IMR-90 (cell line): ENCODE measurements at regions not wholly inside any gene's neighbourhood (a gene's known extent, or its start where the extent isn't known, plus 50 kb on each side); places are given as distances from the start of the nearest gene placed in this dataset.

Source experiments
- ATAC-seq: fragments of 200-7000 bp; cut with Tn5 transposase; 2 replicates; pipeline ENCODE4 v1.9.1; 2020; ENCODE audit warnings: low read depth, mild to moderate bottlenecking, moderate library complexity
- BruUV-seq: library from RNA; stranded (reverse); fragments of 400-500 nt; replicated peaks from 2 replicates; lab custom pipeline; 2021; lab: Mats Ljungman, UMichigan
- CTCF ChIA-PET: fragments of 300-600 bp; formaldehyde crosslinking; extraction: SDS; loops from one replicate; lab custom pipeline; 2021; ENCODE audit warnings: antibody characterized with exemption; lab: Yijun Ruan, JAX
- POLR2A ChIA-PET: fragments of 300-600 bp; sonication (Branson Sonifier 250); formaldehyde crosslinking; loops from one replicate; lab custom pipeline; 2022; ENCODE audit warnings: antibody characterized with exemption; ENCODE audit not compliant: unreplicated experiment; lab: Charles Lee
- DNase-seq: peaks from one replicate; pipeline ENCODE4 v3.0.0; 2013
- H2AFZ ChIP-seq: replicated peaks from 2 replicates; pipeline ENCODE3; 2013; ENCODE audit warnings: low read length, mild to moderate bottlenecking; ENCODE audit not compliant: poor library complexity
- H2AK5ac ChIP-seq: 2 replicates; pipeline ENCODE4 v1.6.1; 2013; ENCODE audit warnings: low read depth, low read length, inconsistent platforms
- H2AK9ac ChIP-seq: replicated peaks from 2 replicates; pipeline ENCODE3; 2013; ENCODE audit warnings: mild to moderate bottlenecking, low read depth, low read length, moderate library complexity; ENCODE audit not compliant: poor library complexity
- H2BK120ac ChIP-seq: 2 replicates; pipeline ENCODE4 v1.6.1; 2013; ENCODE audit warnings: low read depth, low read length, inconsistent platforms
- H2BK15ac ChIP-seq: 3 replicates; pipeline ENCODE4 v1.6.1; 2013; ENCODE audit warnings: low read depth, low read length, inconsistent platforms
- H2BK20ac ChIP-seq: 2 replicates; pipeline ENCODE4 v1.6.1; 2013; ENCODE audit warnings: low read depth, mild to moderate bottlenecking, inconsistent platforms, low read length, moderate library complexity
- H2BK5ac ChIP-seq: 2 replicates; pipeline ENCODE4 v1.6.1; 2013; ENCODE audit warnings: mild to moderate bottlenecking, low read depth, low read length, inconsistent platforms; ENCODE audit not compliant: poor library complexity, severe bottlenecking
- H3K14ac ChIP-seq: replicated peaks from 2 replicates; pipeline ENCODE4 v1.6.1; 2013; ENCODE audit warnings: low read depth, low read length, inconsistent platforms
- H3K18ac ChIP-seq: 2 replicates; pipeline ENCODE4 v1.6.1; 2013; ENCODE audit warnings: low read depth, low read length, control low read depth
- H3K23ac ChIP-seq: 2 replicates; pipeline ENCODE4 v1.6.1; 2013; ENCODE audit warnings: low read depth, low read length, inconsistent platforms
- H3K27ac ChIP-seq: 2 replicates; pipeline ENCODE4 v1.5.1; 2013; ENCODE audit warnings: mild to moderate bottlenecking, control low read depth, low read length; ENCODE audit not compliant: insufficient read depth
- H3K27me3 ChIP-seq: 2 replicates; pipeline ENCODE4 v1.6.1; 2013; ENCODE audit warnings: low read length; ENCODE audit not compliant: control insufficient read depth, insufficient read depth
- H3K36me3 ChIP-seq: 2 replicates; pipeline ENCODE4 v1.6.1; 2013; ENCODE audit warnings: low read length, mixed read lengths; ENCODE audit not compliant: control insufficient read depth, insufficient read depth
- H3K4ac ChIP-seq: 2 replicates; pipeline ENCODE4 v1.6.1; 2013; ENCODE audit warnings: low read depth, low read length, inconsistent platforms
- H3K4me1 ChIP-seq: 2 replicates; pipeline ENCODE4 v1.6.1; 2013; ENCODE audit warnings: low read length, mixed read lengths; ENCODE audit not compliant: control insufficient read depth, insufficient read depth
- H3K4me2 ChIP-seq: 2 replicates; pipeline ENCODE4 v1.6.1; 2013; ENCODE audit warnings: low read depth, mild to moderate bottlenecking, control low read depth, low read length, moderate library complexity
- H3K4me3 ChIP-seq: 2 replicates; pipeline ENCODE4 v1.5.1; 2013; ENCODE audit warnings: low read depth, mild to moderate bottlenecking, control low read depth, low read length, moderate library complexity; ENCODE audit not compliant: insufficient read depth
- H3K56ac ChIP-seq: 2 replicates; pipeline ENCODE4 v1.6.1; 2013; ENCODE audit warnings: low read length, inconsistent platforms; ENCODE audit not compliant: insufficient read depth; ENCODE audit errors: extremely low read depth
- H3K79me1 ChIP-seq, 2 experiments: 2 replicates each; pipeline ENCODE4 v1.6.1; 2013; ENCODE audit warnings: low read length in 2 of 2, inconsistent platforms in 1 of 2, low read depth in 1 of 2
- H3K9ac ChIP-seq: 2 replicates; pipeline ENCODE4 v1.6.1; 2013; ENCODE audit warnings: low read depth, low read length, control low read depth
- H3K9me1 ChIP-seq: 2 replicates; pipeline ENCODE4 v1.6.1; 2013; ENCODE audit warnings: low read length, inconsistent platforms; ENCODE audit not compliant: insufficient read depth
- H3K9me3 ChIP-seq: 2 replicates; pipeline ENCODE4 v1.6.1; 2013; ENCODE audit warnings: low read length; ENCODE audit not compliant: control insufficient read depth, insufficient read depth
- H4K20me1 ChIP-seq: 2 replicates; pipeline ENCODE4 v1.6.1; 2013; ENCODE audit warnings: low read length, inconsistent platforms; ENCODE audit not compliant: insufficient read depth
- H4K5ac ChIP-seq: 2 replicates; pipeline ENCODE4 v1.6.1; 2013; ENCODE audit warnings: mild to moderate bottlenecking, low read depth, low read length, control low read depth
- H4K8ac ChIP-seq, 2 experiments: 2 replicates each; pipeline ENCODE4 v1.6.1; 2013; ENCODE audit warnings: low read depth in 2 of 2, low read length in 2 of 2, control low read depth in 1 of 2, inconsistent platforms in 1 of 2
- H4K91ac ChIP-seq: 2 replicates; pipeline ENCODE4 v1.6.1; 2013; ENCODE audit warnings: low read depth, low read length, inconsistent platforms; ENCODE audit not compliant: insufficient read depth
- BHLHE40 ChIP-seq: fragments of 150-350 bp; IDR thresholded peaks from 2 replicates; pipeline ENCODE4 v1.6.1; 2016; ENCODE audit warnings: mild to moderate bottlenecking, low read depth, low read length
- CEBPB ChIP-seq: IDR thresholded peaks from 2 replicates; pipeline ENCODE4 v1.6.1; 2012; ENCODE audit warnings: low read depth, low read length, improper control_type of control experiment
- CHD1 ChIP-seq: IDR thresholded peaks from 2 replicates; pipeline ENCODE4 v1.6.1; 2012; ENCODE audit warnings: low read depth, low read length, improper control_type of control experiment
- CTCF ChIP-seq: conservative IDR thresholded peaks from 2 replicates; pipeline ENCODE4 v1.5.1; 2012; ENCODE audit warnings: mild to moderate bottlenecking, low read depth, low read length, improper control_type of control experiment
- ELK1 ChIP-seq: fragments of 150-350 bp; IDR thresholded peaks from 2 replicates; pipeline ENCODE4 v1.6.1; 2016; ENCODE audit warnings: low read depth, mild to moderate bottlenecking, low read length, moderate library complexity, borderline replicate concordance
- FOS ChIP-seq: fragments of 150-350 bp; IDR thresholded peaks from 2 replicates; pipeline ENCODE4 v1.6.1; 2016; ENCODE audit warnings: low read depth, low read length
- MAZ ChIP-seq: IDR thresholded peaks from 2 replicates; pipeline ENCODE4 v1.6.1; 2012; ENCODE audit warnings: low read depth, mild to moderate bottlenecking, low read length, improper control_type of control experiment, moderate library complexity, borderline replicate concordance
- MXI1 ChIP-seq: IDR thresholded peaks from 2 replicates; pipeline ENCODE4 v1.6.1; 2012; ENCODE audit warnings: low read depth, mild to moderate bottlenecking, low read length, moderate library complexity, borderline replicate concordance
- NFE2L2 ChIP-seq: fragments of 150-350 bp; IDR thresholded peaks from 2 replicates; pipeline ENCODE4 v1.6.1; 2016; ENCODE audit warnings: low read depth, mild to moderate bottlenecking, low read length
- POLR2A ChIP-seq: IDR thresholded peaks from 2 replicates; pipeline ENCODE4 v1.6.1; 2012; ENCODE audit warnings: mild to moderate bottlenecking, low read depth, low read length
- RAD21 ChIP-seq: IDR thresholded peaks from 2 replicates; pipeline ENCODE4 v1.6.1; 2012; ENCODE audit warnings: low read length, improper control_type of control experiment
- RCOR1 ChIP-seq: IDR thresholded peaks from 2 replicates; pipeline ENCODE4 v1.6.1; 2012; ENCODE audit warnings: mild to moderate bottlenecking, low read length, improper control_type of control experiment; ENCODE audit not compliant: insufficient replicate concordance
- RFX5 ChIP-seq: IDR thresholded peaks from 2 replicates; pipeline ENCODE4 v1.8.0; 2012; ENCODE audit warnings: low read depth, mild to moderate bottlenecking, low read length, moderate library complexity
- SMC3 ChIP-seq: fragments of 150-350 bp; IDR thresholded peaks from 2 replicates; pipeline ENCODE4 v1.6.1; 2016; ENCODE audit warnings: low read depth, mild to moderate bottlenecking, antibody characterized with exemption, low read length, moderate library complexity
- dilution Hi-C: fragments of 300-500 bp; cut with HindIII; formaldehyde crosslinking; loops from one replicate; pipeline ENCODE4 v1.14.3; 2018; ENCODE audit warnings: low sequenced_read_pairs; ENCODE audit not compliant: unreplicated experiment
- in situ Hi-C: fragments of 300-500 bp; cut with MboI; formaldehyde crosslinking; loops from 3 replicates; pipeline ENCODE4 v1.14.3; 2019; ENCODE audit warnings: low sequenced_read_pairs, inconsistent platforms, mixed read lengths
- intact Hi-C: fragments of 100-400 bp; cut with micrococcal nuclease; formaldehyde crosslinking; loops from 2 replicates; pipeline ENCODE4 v1.10.0; 2022
- TF ChIP-seq, protein P1 (sequence below): fragments of 150-350 bp; IDR thresholded peaks from 2 replicates; pipeline ENCODE4 v1.6.1; 2017; ENCODE audit warnings: mild to moderate bottlenecking, antibody characterized with exemption, low read length, low read depth

DNA sequence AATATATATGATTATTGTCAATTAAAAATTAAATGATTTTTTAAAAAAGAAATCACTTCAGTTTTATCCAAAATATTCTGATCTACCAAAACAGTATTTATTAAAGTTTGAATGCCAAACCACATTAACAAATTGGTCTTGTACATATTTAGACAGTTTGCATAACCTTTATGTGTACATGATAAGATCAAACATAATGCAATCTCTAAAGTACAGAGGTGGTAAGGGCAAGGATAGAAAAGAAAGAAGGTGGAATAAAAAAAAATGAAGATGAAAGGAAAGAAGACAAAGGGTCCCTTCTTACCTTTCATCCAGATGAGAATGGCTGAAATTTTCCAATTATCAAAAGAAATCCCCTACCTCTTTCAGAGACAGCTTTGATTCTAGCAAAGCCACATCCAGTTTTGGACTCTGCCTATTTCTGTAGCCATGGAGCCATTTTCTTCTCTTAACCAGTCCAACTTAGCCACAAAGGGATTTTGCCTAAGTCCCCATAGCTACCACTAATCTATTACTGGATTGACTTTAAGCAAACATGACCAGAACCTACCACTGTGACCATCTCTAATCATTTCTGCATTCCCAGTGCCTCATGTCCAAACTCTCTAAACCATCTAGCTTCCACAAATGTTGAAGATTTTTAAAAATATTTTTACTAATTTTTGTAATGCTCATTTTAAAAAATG lies 133.3 kb upstream of the TRPM3 start:
- Histone ChIP-seq H2BK120ac (no peak overlapping the region), H2BK15ac (no peak overlapping the region), H2BK5ac (no peak overlapping the region), H3K56ac (no peak overlapping the region), H3K9me1 (no peaks in the 10 kb centered on the region), H3K4me3 (no peak overlapping the region), H3K4me1 (no peaks in the 10 kb centered on the region), H3K14ac (no peak overlapping the region), H3K4me2 (no peak overlapping the region), H2AFZ (no peak overlapping the region), H2AK9ac (no peak overlapping the region), H4K91ac (no peak overlapping the region), H3K27ac (no peak overlapping the region), H4K5ac (no peak overlapping the region), H3K9ac (no peak overlapping the region), H2BK20ac (no peak overlapping the region), H3K27me3 (no peaks in the 10 kb centered on the region), H3K36me3 (no peaks in the 10 kb centered on the region), H3K18ac (no peak overlapping the region), H3K79me1 (no peaks in the 10 kb centered on the region), H2AK5ac (no peak overlapping the region), H3K9me3 (no peaks in the 10 kb centered on the region), H4K8ac (no peak overlapping the region), H3K23ac (no peak overlapping the region), H3K4ac (no peak overlapping the region), H4K20me1 (no peaks in the 10 kb centered on the region)
- ATAC-seq = no peak
- ChIA-PET POLR2A (no interaction called here), CTCF (no interaction called here)
- in situ Hi-C loops = no loop called here
- dilution Hi-C loops = no loop called here
- no TSS peak for BruUV-seq
- DNase-seq = no peak
- intact Hi-C loops = loop anchor here (5.0 kb wide), 1 partner anchor 402 kb away; no protein-coding TSS in a partner anchor
- no peak for TF ChIP-seq CEBPB
- TF ChIP-seq NFE2L2 = no peak
- no peak for TF ChIP-seq BHLHE40
- no peak for TF ChIP-seq ELK1
- TF ChIP-seq RAD21 = no peak
- no peak for TF ChIP-seq FOS
- TF ChIP-seq CTCF = no peak
- TF ChIP-seq MXI1 = no peak
- TF ChIP-seq, protein P1, sequence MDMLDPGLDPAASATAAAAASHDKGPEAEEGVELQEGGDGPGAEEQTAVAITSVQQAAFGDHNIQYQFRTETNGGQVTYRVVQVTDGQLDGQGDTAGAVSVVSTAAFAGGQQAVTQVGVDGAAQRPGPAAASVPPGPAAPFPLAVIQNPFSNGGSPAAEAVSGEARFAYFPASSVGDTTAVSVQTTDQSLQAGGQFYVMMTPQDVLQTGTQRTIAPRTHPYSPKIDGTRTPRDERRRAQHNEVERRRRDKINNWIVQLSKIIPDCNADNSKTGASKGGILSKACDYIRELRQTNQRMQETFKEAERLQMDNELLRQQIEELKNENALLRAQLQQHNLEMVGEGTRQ = no peak
- TF ChIP-seq POLR2A = no peak
- no peak for TF ChIP-seq RCOR1
- TF ChIP-seq CHD1 = no peak
- no peak for TF ChIP-seq MAZ
- no peak for TF ChIP-seq SMC3
- no peak for TF ChIP-seq RFX5
